ENCODE measurements at regions not wholly inside any gene's neighbourhood (a gene's known extent, or its start where the extent isn't known, plus 50 kb on each side); places are given as distances from the start of the nearest gene placed in this dataset.

DNA sequence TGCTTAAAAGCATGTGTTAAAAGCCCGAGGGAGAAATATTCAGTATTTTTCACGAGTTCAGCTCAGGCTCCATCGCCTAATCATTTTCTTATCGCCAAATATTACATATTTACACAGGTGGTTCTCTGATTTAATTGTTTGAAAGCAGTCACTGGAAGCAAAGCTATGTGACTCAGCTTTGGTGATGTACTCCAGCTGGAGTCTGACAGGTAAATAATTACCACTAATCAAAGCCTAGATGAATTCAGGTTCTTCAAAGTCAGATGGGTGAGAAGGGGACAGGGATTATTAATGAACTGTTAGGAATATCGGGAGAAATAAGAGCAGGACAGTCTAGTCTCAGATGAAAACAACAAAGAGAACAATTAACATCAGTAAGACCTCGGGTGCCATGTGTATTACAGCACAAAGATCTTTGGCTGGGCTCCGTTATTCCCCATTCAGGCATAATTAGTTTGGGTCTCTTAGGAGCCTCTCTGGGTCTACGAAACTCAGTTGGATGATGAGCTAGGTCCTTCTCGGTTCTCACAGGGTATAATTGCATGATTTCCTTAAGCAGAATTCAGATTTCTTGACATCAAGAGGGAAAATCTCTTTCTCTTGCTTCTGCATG is 331.7 kb upstream of the ADAMTS9 start:
- H3K4me1 ChIP-seq (ENCODE audit: control insufficient read depth, insufficient read depth, low read length): peaks cover 13% of the 10 kb centered on the region
- peak overlapping the region; percentile 57 for H3K27ac ChIP-seq (ENCODE audit: low read depth, low read length)
- Mint-ChIP-seq H3K4me1 (peaks cover 39% of the 10 kb centered on the region), H3K27me3 (ENCODE audit: insufficient read depth) (no peaks in the 10 kb centered on the region), H3K36me3 (ENCODE audit: low read depth) (no peaks in the 10 kb centered on the region), H3K9me3 (no peaks in the 10 kb centered on the region), H3K27ac (peak overlapping the region; percentile 50), H3K4me3 (no peak overlapping the region)
- H3K9me3 ChIP-seq (ENCODE audit: control insufficient read depth, low read length): no peaks in the 10 kb centered on the region
- 63 to 73% methylated on average over 5 to 9 of the region's 9 CpGs for WGBS, 2 experiments (ENCODE audit: insufficient coverage in 1 of 2, insufficient read length in 1 of 2)
- TF ChIP-seq, protein P1, sequence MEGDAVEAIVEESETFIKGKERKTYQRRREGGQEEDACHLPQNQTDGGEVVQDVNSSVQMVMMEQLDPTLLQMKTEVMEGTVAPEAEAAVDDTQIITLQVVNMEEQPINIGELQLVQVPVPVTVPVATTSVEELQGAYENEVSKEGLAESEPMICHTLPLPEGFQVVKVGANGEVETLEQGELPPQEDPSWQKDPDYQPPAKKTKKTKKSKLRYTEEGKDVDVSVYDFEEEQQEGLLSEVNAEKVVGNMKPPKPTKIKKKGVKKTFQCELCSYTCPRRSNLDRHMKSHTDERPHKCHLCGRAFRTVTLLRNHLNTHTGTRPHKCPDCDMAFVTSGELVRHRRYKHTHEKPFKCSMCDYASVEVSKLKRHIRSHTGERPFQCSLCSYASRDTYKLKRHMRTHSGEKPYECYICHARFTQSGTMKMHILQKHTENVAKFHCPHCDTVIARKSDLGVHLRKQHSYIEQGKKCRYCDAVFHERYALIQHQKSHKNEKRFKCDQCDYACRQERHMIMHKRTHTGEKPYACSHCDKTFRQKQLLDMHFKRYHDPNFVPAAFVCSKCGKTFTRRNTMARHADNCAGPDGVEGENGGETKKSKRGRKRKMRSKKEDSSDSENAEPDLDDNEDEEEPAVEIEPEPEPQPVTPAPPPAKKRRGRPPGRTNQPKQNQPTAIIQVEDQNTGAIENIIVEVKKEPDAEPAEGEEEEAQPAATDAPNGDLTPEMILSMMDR (conservative IDR thresholded peaks at IDR 0.05): no peak
- H3K9ac ChIP-seq (ENCODE audit: extremely low read depth, low read length, poor library complexity, severe bottlenecking): peak overlapping the region; percentile 79
- H3K36me3 ChIP-seq (ENCODE audit: control insufficient read depth, insufficient read depth, low read length): no peaks in the 10 kb centered on the region
- H3K27me3 ChIP-seq (ENCODE audit: control insufficient read depth, insufficient read depth, low read length, poor library complexity, severe bottlenecking): no peaks in the 10 kb centered on the region
- peak overlapping the region; percentile 62 for H3K4me3 ChIP-seq (ENCODE audit: low read length)
- DNase-seq: no peak

DNA sequence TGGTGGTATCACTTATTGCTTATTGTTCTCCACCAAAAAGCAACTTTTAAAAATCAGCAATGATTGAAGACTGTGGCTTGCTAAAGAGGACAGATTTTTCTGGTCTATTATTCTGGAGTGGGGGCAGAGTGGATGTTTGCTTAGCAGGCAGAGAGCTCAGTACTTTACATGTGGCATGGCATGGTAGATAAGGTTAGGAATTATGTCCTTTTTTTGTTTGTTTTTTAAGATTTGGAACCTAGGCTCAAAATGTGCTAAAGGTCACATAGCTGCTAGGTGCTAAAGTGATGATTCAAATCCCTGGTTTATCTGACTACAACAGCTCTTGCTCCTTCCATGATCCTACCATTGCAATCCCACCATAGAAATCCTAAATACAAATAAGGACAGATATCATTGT is 331.0 kb upstream of the ADAMTS9 start:
- no peaks in the 10 kb centered on the region for H3K27me3 ChIP-seq (ENCODE audit: control insufficient read depth, insufficient read depth, low read length, poor library complexity, severe bottlenecking)

DNA sequence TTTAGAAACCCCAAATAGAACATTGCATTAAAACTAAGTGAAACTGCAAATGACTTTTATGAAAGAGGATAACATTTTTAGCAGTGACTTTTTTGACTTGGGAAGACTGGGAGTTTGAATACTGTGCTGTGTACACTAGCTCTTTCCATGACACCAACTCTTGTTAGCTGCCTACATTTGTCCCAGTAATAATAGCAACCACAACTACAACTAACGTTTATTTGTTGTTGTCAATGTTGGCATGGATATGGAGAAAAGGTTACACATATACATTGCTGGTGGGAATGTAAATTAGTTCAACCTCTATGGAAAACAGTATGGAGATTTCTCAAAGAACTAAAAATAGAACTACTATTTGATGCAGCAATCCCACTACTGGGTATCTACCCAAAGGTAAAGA is 329.6 kb upstream of the ADAMTS9 start:
- DNase-seq: no peak
- WGBS, 2 experiments (ENCODE audit: insufficient coverage in 1 of 2, insufficient read length in 1 of 2): 100% methylated on average over 1 of the region's 1 CpG; no CpG with 5 or more reads in 1 of the 2 experiments
- Mint-ChIP-seq H3K9me3 (no peaks in the 10 kb centered on the region), H3K4me1 (peaks cover 39% of the 10 kb centered on the region), H3K36me3 (ENCODE audit: low read depth) (no peaks in the 10 kb centered on the region), H3K4me3 (no peak overlapping the region), H3K27me3 (ENCODE audit: insufficient read depth) (no peaks in the 10 kb centered on the region), H3K27ac (no peak overlapping the region)
- Histone ChIP-seq H3K9ac (ENCODE audit: extremely low read depth, low read length, poor library complexity, severe bottlenecking) (no peak overlapping the region), H3K4me1 (ENCODE audit: control insufficient read depth, insufficient read depth, low read length) (peaks cover 13% of the 10 kb centered on the region), H3K4me3 (ENCODE audit: low read length) (no peak overlapping the region), H3K27me3 (ENCODE audit: control insufficient read depth, insufficient read depth, low read length, poor library complexity, severe bottlenecking) (no peaks in the 10 kb centered on the region), H3K27ac (ENCODE audit: low read depth, low read length) (no peak overlapping the region), H3K36me3 (ENCODE audit: control insufficient read depth, insufficient read depth, low read length) (no peaks in the 10 kb centered on the region), H3K9me3 (ENCODE audit: control insufficient read depth, low read length) (peaks cover 5% of the 10 kb centered on the region)
- TF ChIP-seq, protein P1 (conservative IDR thresholded peaks at IDR 0.05): no peak

More for the DNA sequence above, 331.0 kb upstream of the ADAMTS9 start:
- no peaks in the 10 kb centered on the region for H3K9me3 Mint-ChIP-seq
- H3K36me3 Mint-ChIP-seq (ENCODE audit: low read depth): no peaks in the 10 kb centered on the region
- Histone ChIP-seq H3K9me3 (ENCODE audit: control insufficient read depth, low read length) (peaks cover under 1% of the 10 kb centered on the region), H3K4me3 (ENCODE audit: low read length) (peak overlapping the region; percentile 62), H3K4me1 (ENCODE audit: control insufficient read depth, insufficient read depth, low read length) (peaks cover 13% of the 10 kb centered on the region), H3K27ac (ENCODE audit: low read depth, low read length) (peak overlapping the region; percentile 57), H3K36me3 (ENCODE audit: control insufficient read depth, insufficient read depth, low read length) (no peaks in the 10 kb centered on the region), H3K9ac (ENCODE audit: extremely low read depth, low read length, poor library complexity, severe bottlenecking) (peak overlapping the region; percentile 79)
- H3K27me3 Mint-ChIP-seq (ENCODE audit: insufficient read depth): no peaks in the 10 kb centered on the region
- H3K4me1 Mint-ChIP-seq: peaks cover 39% of the 10 kb centered on the region
- DNase-seq: no peak
- TF ChIP-seq, protein P1 (conservative IDR thresholded peaks at IDR 0.05): no peak
- H3K4me3 Mint-ChIP-seq: peak overlapping the region; percentile 4
- peak overlapping the region; percentile 50 for H3K27ac Mint-ChIP-seq

All from endodermal cell (in vitro differentiated cells).